PC-9 (cell line): ENCODE measurements at regions not wholly inside any gene's neighbourhood (a gene's known extent, or its start where the extent isn't known, plus 50 kb on each side); places are given as distances from the start of the nearest gene placed in this dataset.

Experiments
- EZH2 ChIP-seq: fragments of 200-600 bp; sonication (generic); IDR thresholded peaks from 2 replicates; pipeline ENCODE4 v1.8.0; 2017; ENCODE audit warnings: antibody characterized with exemption, low read depth
- TF ChIP-seq, protein P1 (sequence below): fragments of 200-600 bp; sonication (generic); conservative IDR thresholded peaks from 2 replicates; pipeline ENCODE4 v1.6.1; 2017; ENCODE audit warnings: mixed run types, antibody characterized with exemption, mild to moderate bottlenecking, moderate library complexity

DNA sequence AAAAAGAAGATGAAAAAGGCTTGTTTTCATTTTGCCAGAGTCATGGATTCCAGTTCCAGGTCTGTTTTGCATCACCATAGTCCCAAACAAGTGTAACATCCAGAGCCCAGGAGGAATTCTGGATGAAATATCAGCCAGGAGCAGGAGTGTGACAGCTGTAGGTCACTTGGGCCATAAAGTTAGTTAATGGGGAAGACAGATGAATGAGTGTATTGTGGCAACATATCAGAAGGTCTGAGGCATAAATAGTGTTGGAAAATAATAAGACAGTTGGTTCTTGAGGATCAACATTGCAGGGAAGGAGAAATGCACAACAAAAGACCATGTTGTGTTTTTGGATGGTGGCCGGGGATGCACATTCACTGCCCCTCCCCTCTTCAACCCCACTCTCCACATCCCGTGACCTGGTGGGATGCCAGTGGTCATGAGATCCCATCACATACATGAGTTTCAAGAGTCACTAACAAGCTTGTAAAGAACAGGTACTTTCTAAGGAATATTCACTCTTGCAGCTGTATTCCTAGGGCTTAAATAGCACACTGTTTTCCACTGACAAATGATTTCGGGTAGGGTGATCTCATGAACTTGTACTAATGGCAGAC, 83.1 kb upstream of the IGFBP7 start:
- TF ChIP-seq, protein P1, sequence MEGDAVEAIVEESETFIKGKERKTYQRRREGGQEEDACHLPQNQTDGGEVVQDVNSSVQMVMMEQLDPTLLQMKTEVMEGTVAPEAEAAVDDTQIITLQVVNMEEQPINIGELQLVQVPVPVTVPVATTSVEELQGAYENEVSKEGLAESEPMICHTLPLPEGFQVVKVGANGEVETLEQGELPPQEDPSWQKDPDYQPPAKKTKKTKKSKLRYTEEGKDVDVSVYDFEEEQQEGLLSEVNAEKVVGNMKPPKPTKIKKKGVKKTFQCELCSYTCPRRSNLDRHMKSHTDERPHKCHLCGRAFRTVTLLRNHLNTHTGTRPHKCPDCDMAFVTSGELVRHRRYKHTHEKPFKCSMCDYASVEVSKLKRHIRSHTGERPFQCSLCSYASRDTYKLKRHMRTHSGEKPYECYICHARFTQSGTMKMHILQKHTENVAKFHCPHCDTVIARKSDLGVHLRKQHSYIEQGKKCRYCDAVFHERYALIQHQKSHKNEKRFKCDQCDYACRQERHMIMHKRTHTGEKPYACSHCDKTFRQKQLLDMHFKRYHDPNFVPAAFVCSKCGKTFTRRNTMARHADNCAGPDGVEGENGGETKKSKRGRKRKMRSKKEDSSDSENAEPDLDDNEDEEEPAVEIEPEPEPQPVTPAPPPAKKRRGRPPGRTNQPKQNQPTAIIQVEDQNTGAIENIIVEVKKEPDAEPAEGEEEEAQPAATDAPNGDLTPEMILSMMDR: no peak
- TF ChIP-seq EZH2: no peak
